Spinal cord (tissue), 9 donors: ENCODE measurements at regions not wholly inside any gene's neighbourhood (a gene's known extent, or its start where the extent isn't known, plus 50 kb on each side); places are given as distances from the start of the nearest gene placed in this dataset.

Experiments used
- DNase-seq, 6 donors: peaks; one replicate each; pipeline versions ENCODE4 v3.0.0 to v3.0.0-alpha.2; 2013 to 2015; ENCODE audit warnings: low spot score in 6 of 6, low read depth in 4 of 6
- H3K27ac ChIP-seq: one replicate; pipeline ENCODE4 v1.5.1; 2013; ENCODE audit warnings: low read depth, low read length, control low read depth
- H3K27me3 ChIP-seq: one replicate; pipeline ENCODE4 v1.6.1; 2013; ENCODE audit warnings: low read length; ENCODE audit not compliant: control insufficient read depth, insufficient read depth
- H3K36me3 ChIP-seq: one replicate; pipeline ENCODE4 v1.6.1; 2013; ENCODE audit warnings: low read length; ENCODE audit not compliant: control insufficient read depth, insufficient read depth
- H3K4me1 ChIP-seq: one replicate; pipeline ENCODE4 v1.6.1; 2013; ENCODE audit warnings: low read length; ENCODE audit not compliant: control insufficient read depth, insufficient read depth
- H3K4me3 ChIP-seq: one replicate; pipeline ENCODE4 v1.5.1; 2013; ENCODE audit warnings: low read depth, low read length, control low read depth
- H3K9me3 ChIP-seq: one replicate; pipeline ENCODE4 v1.6.1; 2013; ENCODE audit warnings: low read length; ENCODE audit not compliant: control insufficient read depth, insufficient read depth
- WGBS: methylation state at CpG from one replicate; pipeline ENCODE4 v1.1.5; 2013; ENCODE audit warnings: missing lambda C conversion rate; ENCODE audit not compliant: insufficient coverage; 5-methylcytosine and 5-hydroxymethylcytosine counted together
- donor health status: healthy.

- Histone ChIP-seq H3K9me3 (no peaks in the 10 kb centered on the region), H3K36me3 (no peaks in the 10 kb centered on the region), H3K27ac (no peak overlapping the region), H3K4me3 (no peak overlapping the region), H3K4me1 (peaks cover 2% of the 10 kb centered on the region), H3K27me3 (no peaks in the 10 kb centered on the region)
- DNase-seq, result no peak
- 86% methylated on average over 3 of the region's 3 CpGs for WGBS
Observed at GRCh38 chr10:29886299-29886698, 173.1 kb downstream of the JCAD start.

- DNase-seq, result no peak
- no peaks in the 10 kb centered on the region for H3K27me3 ChIP-seq
- H3K27ac ChIP-seq, result no peak overlapping the region
- H3K9me3 ChIP-seq, result no peaks in the 10 kb centered on the region
- H3K4me3 ChIP-seq, result no peak overlapping the region
- 94% methylated on average over 3 of the region's 3 CpGs for WGBS
- peaks cover 7% of the 10 kb centered on the region for H3K4me1 ChIP-seq
- H3K36me3 ChIP-seq, result no peaks in the 10 kb centered on the region
Observed at GRCh38 chr10:29883231-29883630, 176.2 kb downstream of the JCAD start.

GRCh38 chr10:29882766-29883165 lies 176.6 kb downstream of the JCAD start:
- Histone ChIP-seq H3K27ac (no peak overlapping the region), H3K36me3 (no peaks in the 10 kb centered on the region), H3K9me3 (no peaks in the 10 kb centered on the region), H3K27me3 (no peaks in the 10 kb centered on the region), H3K4me3 (no peak overlapping the region), H3K4me1 (peaks cover 11% of the 10 kb centered on the region)
- WGBS, result 85% methylated on average over 7 of the region's 7 CpGs
- no peak for DNase-seq

- H3K27ac ChIP-seq, result peak overlapping the region; percentile 47
- no peak overlapping the region for H3K4me3 ChIP-seq
- 70% methylated on average over 5 of the region's 5 CpGs for WGBS
- no peaks in the 10 kb centered on the region for H3K36me3 ChIP-seq
- peaks cover 11% of the 10 kb centered on the region for H3K4me1 ChIP-seq
- no peaks in the 10 kb centered on the region for H3K9me3 ChIP-seq
- no peaks in the 10 kb centered on the region for H3K27me3 ChIP-seq
- DNase-seq, result no peak
Observed at GRCh38 chr10:29881811-29882210, 177.6 kb downstream of the JCAD start.

- peak overlapping the region; percentile 47 for H3K27ac ChIP-seq
- no peaks in the 10 kb centered on the region for H3K27me3 ChIP-seq
Observed at GRCh38 chr10:29881336-29881771, 178.0 kb downstream of the JCAD start.

GRCh38 chr10:29880856-29881255 lies 178.5 kb downstream of the JCAD start:
- 100% methylated on average over 4 of the region's 5 CpGs for WGBS
- H3K27ac ChIP-seq, result no peak overlapping the region
- no peak overlapping the region for H3K4me3 ChIP-seq
- H3K36me3 ChIP-seq, result no peaks in the 10 kb centered on the region
- peaks cover 11% of the 10 kb centered on the region for H3K4me1 ChIP-seq
- H3K27me3 ChIP-seq, result no peaks in the 10 kb centered on the region
- DNase-seq, result no peak
- no peaks in the 10 kb centered on the region for H3K9me3 ChIP-seq

More at GRCh38 chr10:29881336-29881771, 178.0 kb downstream of the JCAD start:
- Histone ChIP-seq H3K36me3 (no peaks in the 10 kb centered on the region), H3K4me3 (no peak overlapping the region), H3K9me3 (no peaks in the 10 kb centered on the region), H3K4me1 (peaks cover 11% of the 10 kb centered on the region)
- DNase-seq, result peak in 1 of 6 donors; percentile 36
- 38% methylated on average over 5 of the region's 9 CpGs for WGBS

- no peak for DNase-seq
- H3K4me3 ChIP-seq, result no peak overlapping the region
- H3K36me3 ChIP-seq, result no peaks in the 10 kb centered on the region
- 100% methylated on average over 2 of the region's 4 CpGs for WGBS
- H3K27ac ChIP-seq, result no peak overlapping the region
- peaks cover 11% of the 10 kb centered on the region for H3K4me1 ChIP-seq
- no peaks in the 10 kb centered on the region for H3K27me3 ChIP-seq
- H3K9me3 ChIP-seq, result no peaks in the 10 kb centered on the region
Observed at GRCh38 chr10:29879862-29880261, 179.5 kb downstream of the JCAD start.

- Histone ChIP-seq H3K27me3 (no peaks in the 10 kb centered on the region), H3K9me3 (no peaks in the 10 kb centered on the region), H3K4me3 (no peak overlapping the region), H3K4me1 (peaks cover 11% of the 10 kb centered on the region), H3K36me3 (no peaks in the 10 kb centered on the region), H3K27ac (peak overlapping the region; percentile 75)
- no peak for DNase-seq
- 66% methylated on average over 7 of the region's 10 CpGs for WGBS
Observed at GRCh38 chr10:29878492-29878891, 180.9 kb downstream of the JCAD start.

- Histone ChIP-seq H3K27ac (peak overlapping the region; percentile 75), H3K27me3 (no peaks in the 10 kb centered on the region), H3K4me1 (peaks cover 11% of the 10 kb centered on the region), H3K4me3 (no peak overlapping the region), H3K36me3 (no peaks in the 10 kb centered on the region), H3K9me3 (no peaks in the 10 kb centered on the region)
- WGBS, result 67% methylated on average over 11 of the region's 12 CpGs
- DNase-seq, result peak in 1 of 6 donors; percentile 51
Observed at GRCh38 chr10:29877793-29878491, 181.4 kb downstream of the JCAD start.

- DNase-seq, result no peak
- Histone ChIP-seq H3K9me3 (no peaks in the 10 kb centered on the region), H3K36me3 (no peaks in the 10 kb centered on the region), H3K4me3 (no peak overlapping the region), H3K4me1 (peaks cover 8% of the 10 kb centered on the region), H3K27ac (peak overlapping the region; percentile 43), H3K27me3 (no peaks in the 10 kb centered on the region)
- 91% methylated on average over 10 of the region's 10 CpGs for WGBS
Observed at GRCh38 chr10:29876008-29876555, 183.3 kb downstream of the JCAD start.
